Ovary (tissue), 7 donors: ENCODE measurements at regions not wholly inside any gene's neighbourhood (a gene's known extent, or its start where the extent isn't known, plus 50 kb on each side); places are given as distances from the start of the nearest gene placed in this dataset.
"Not testable (repeated sequence)": the region's sequence is repeated elsewhere in the genome, so short reads cannot be mapped to it uniquely, and the experiment has no call there.

Source experiments
- DNase-seq, 5 donors: peaks; one replicate each; pipeline ENCODE4 v3.0.0-alpha.2; 2019 to 2020
- H3K27ac ChIP-seq, 2 donors: fragments of 200-600 bp; one replicate each; pipeline versions ENCODE4 v1.5.1 to v1.8.0; 2019 to 2022
- H3K27me3 ChIP-seq: fragments of 200-600 bp; one replicate; pipeline ENCODE4 v1.8.0; 2022
- H3K36me3 ChIP-seq: fragments of 200-600 bp; sonication (generic); one replicate; pipeline ENCODE4 v1.5.1; 2019
- H3K4me1 ChIP-seq: one replicate; pipeline ENCODE4 v1.8.1; 2013; ENCODE audit warnings: mild to moderate bottlenecking, moderate library complexity; ENCODE audit not compliant: insufficient read depth
- H3K4me3 ChIP-seq: fragments of 200-600 bp; sonication (generic); one replicate; pipeline ENCODE4 v1.5.1; 2017
- H3K9me3 ChIP-seq, 2 donors: fragments of 200-600 bp in 1 of 2; sonication (generic) in 1 of 2; one replicate each; pipeline versions ENCODE4 v1.5.1 to v1.8.1; 2013 to 2019; ENCODE audit warnings: mild to moderate bottlenecking in 1 of 2, moderate library complexity in 1 of 2
- EP300 ChIP-seq: sonication (generic); formaldehyde crosslinking; IDR thresholded peaks from one replicate; pipeline ENCODE4 v1.6.1; 2017; ENCODE audit warnings: antibody characterized with exemption
- POLR2A ChIP-seq: fragments of 450-650 bp; IDR thresholded peaks from one replicate; pipeline ENCODE4 v1.6.1; 2017; ENCODE audit warnings: antibody characterized with exemption, mild to moderate bottlenecking, moderate library complexity
- WGBS, 3 donors: extraction: QIAGEN DNeasy Blood & Tissue Kit in 1 of 3; methylation state at CpG; one replicate each; pipeline versions ENCODE4 v1.1.5 to v1.1.7; 2013 to 2017; 5-methylcytosine and 5-hydroxymethylcytosine counted together
- intact Hi-C, 4 donors: fragments of 100-400 bp; cut with DNase I; formaldehyde crosslinking; loops; one replicate each; pipeline versions ENCODE4 v1.11.0 to v1.15.1; 2022 to 2023
- TF ChIP-seq, protein P1 (sequence below), 3 donors: fragments of 450-650 bp in 2 of 3; fragments of 200-600 bp in 1 of 3; IDR thresholded peaks; one replicate each; pipeline versions ENCODE4 v1.5.1 to v1.8.0; 2016 to 2022; ENCODE audit warnings: antibody characterized with exemption in 3 of 3, mild to moderate bottlenecking in 1 of 3
- donor health status: DM: no; HTN: no; CAD: no; lungs with moderate emphysema.
- donor health status: DM: no; HTN: no; CAD: no.
- donor health status: Bipolar disorder and iron deficiency.
- donor health status: DM: no; HTN: no; CAD: no.
- donor health status: DM: yes; HTN: yes; CAD: no.

DNA sequence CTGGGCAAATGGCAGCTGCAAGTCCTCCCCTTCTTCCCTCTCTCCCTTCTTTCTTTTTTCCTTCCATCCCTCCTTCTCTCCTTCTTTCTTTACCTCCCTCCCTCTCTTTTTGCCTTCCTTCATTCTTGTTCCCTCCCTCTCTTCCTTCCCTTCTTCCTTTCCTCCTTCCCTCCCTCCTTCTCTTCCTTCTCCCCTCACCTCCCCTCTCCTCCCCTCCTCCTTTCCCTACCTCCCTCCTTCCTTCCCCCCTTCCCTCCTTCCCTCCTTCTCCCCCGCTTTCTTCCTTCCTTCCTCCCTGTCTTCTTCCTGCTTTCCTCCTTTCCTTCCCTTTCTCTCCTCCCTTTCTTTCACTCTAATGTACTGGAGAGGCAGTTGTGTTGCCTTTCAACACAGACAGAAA, 110.8 kb upstream of the SALL1 start:
- H3K36me3 ChIP-seq = no peaks in the 10 kb centered on the region
- no peaks in the 10 kb centered on the region for H3K4me1 ChIP-seq
- TF ChIP-seq, protein P1, sequence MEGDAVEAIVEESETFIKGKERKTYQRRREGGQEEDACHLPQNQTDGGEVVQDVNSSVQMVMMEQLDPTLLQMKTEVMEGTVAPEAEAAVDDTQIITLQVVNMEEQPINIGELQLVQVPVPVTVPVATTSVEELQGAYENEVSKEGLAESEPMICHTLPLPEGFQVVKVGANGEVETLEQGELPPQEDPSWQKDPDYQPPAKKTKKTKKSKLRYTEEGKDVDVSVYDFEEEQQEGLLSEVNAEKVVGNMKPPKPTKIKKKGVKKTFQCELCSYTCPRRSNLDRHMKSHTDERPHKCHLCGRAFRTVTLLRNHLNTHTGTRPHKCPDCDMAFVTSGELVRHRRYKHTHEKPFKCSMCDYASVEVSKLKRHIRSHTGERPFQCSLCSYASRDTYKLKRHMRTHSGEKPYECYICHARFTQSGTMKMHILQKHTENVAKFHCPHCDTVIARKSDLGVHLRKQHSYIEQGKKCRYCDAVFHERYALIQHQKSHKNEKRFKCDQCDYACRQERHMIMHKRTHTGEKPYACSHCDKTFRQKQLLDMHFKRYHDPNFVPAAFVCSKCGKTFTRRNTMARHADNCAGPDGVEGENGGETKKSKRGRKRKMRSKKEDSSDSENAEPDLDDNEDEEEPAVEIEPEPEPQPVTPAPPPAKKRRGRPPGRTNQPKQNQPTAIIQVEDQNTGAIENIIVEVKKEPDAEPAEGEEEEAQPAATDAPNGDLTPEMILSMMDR (IDR thresholded peaks at IDR 0.05) = no peak
- no peak for TF ChIP-seq POLR2A
- WGBS, 3 donors = 77 to 97% (median 88%) methylated on average over 1 of the region's 1 CpG
- no peaks in the 10 kb centered on the region for H3K27me3 ChIP-seq
- intact Hi-C loops = no loop called here
- no peak overlapping the region for H3K27ac ChIP-seq
- no peaks in the 10 kb centered on the region for H3K9me3 ChIP-seq
- DNase-seq = no peak
- no peak overlapping the region for H3K4me3 ChIP-seq

DNA sequence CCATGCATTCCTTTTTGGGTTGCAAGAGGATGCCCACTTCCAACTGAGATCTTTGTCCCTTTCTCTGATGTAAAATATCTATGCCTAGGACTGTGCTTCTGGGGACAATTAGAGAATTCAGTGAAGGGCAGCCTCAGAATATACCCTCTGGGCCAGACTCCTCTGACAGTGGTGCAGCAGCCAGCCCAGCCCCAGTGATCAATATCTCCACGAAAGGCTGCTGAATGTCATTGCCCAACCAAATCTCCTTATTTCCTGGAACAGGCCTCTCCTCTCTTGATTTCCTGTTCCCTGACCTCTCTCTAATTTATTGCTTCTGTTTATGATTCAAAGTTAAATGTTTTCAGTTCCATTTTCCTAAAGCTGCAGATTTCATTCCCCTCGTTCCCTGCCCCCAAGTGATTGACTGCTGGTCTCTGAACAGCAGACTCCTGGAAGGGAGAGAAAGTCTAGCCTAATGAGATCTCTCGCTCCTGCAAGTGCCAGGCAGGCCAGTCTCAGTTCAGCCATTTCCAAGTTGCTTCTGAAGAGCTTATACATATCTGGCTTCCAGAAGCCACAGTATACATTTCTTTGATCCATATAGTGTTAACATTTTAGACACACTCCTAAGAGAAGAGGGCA, 104.4 kb upstream of the SALL1 start:
- DNase-seq = no peak
- Histone ChIP-seq H3K27ac (no peak overlapping the region), H3K27me3 (no peaks in the 10 kb centered on the region), H3K9me3 (no peaks in the 10 kb centered on the region), H3K4me3 (no peak overlapping the region), H3K4me1 (no peaks in the 10 kb centered on the region), H3K36me3 (no peaks in the 10 kb centered on the region)
- TF ChIP-seq POLR2A (no peak), EP300 (no peak)
- TF ChIP-seq, protein P1 (IDR thresholded peaks at IDR 0.05) = no peak
- 62 to 80% (median 67%) methylated on average over 3 of the region's 3 CpGs for WGBS, 3 donors
- intact Hi-C loops = no loop called here

DNA sequence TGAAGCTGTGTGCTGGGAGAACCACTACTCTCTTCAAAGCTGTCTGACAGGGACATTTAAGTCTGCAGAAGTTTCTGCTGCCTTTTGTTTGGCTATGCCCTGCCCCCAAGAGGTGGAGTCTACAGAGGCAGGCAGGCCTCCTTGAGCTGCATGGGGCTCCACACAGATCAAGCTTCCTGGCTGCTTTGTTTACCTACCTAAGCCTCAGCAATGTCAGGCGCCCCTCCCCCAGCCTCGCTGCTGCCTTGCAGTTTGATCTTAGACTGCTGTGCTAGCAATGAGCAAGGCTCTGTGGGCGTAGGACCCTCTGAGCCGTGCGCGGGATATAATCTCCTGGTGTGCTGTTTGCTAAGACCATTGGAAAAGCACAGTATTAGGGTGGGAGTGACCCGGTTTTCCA, 103.3 kb upstream of the SALL1 start:
- intact Hi-C loops = not testable (repeated sequence)
- 93 to 94% (median 93%) methylated on average over 7 of the region's 7 CpGs for WGBS, 3 donors

DNA sequence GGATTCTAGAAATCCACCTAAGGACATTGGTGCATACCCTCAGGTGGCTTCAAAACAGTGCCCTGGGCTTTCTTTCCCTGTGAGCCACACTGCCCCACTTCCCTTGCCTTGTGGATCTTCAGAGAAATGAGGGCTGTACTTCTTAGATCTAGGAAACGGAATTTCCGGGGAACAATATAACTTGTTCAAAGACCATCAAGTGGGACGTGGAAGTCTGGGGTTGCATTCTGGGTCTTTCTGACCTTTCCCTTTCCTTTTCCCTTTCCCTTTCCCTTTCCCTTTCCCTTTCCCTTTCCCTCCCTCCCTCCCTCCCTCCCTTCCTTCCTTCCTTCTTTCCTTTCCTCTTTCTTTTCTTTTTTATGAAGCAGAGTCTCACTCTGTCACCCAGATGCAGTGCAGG, 97.1 kb upstream of the SALL1 start:
- no peaks in the 10 kb centered on the region for H3K9me3 ChIP-seq
- peaks cover 13% of the 10 kb centered on the region for H3K4me1 ChIP-seq
- no peak overlapping the region for H3K4me3 ChIP-seq
- DNase-seq = no peak
- intact Hi-C loops = loop anchor here in 1 of 4 donors (10.0 kb wide), 1 partner anchor 93 kb away; the partner anchor contains the start of gene SALL1
- WGBS, 3 donors = 94 to 97% (median 96%) methylated on average over 3 of the region's 3 CpGs
- TF ChIP-seq POLR2A = no peak
- no peak for TF ChIP-seq EP300
- TF ChIP-seq, protein P1 (IDR thresholded peaks at IDR 0.05) = no peak
- H3K27ac ChIP-seq = no peak overlapping the region
- no peaks in the 10 kb centered on the region for H3K36me3 ChIP-seq
- no peaks in the 10 kb centered on the region for H3K27me3 ChIP-seq

More for the DNA sequence above, 103.3 kb upstream of the SALL1 start:
- not testable (repeated sequence) for H3K36me3 ChIP-seq, DNase-seq, H3K27me3 ChIP-seq, H3K27ac ChIP-seq, H3K9me3 ChIP-seq, H3K4me1 ChIP-seq, H3K4me3 ChIP-seq

GRCh38 chr16:51245658-51245995, 94.6 kb upstream of the SALL1 start:
- 6 to 11% (median 8%) methylated on average over 3 of the region's 3 CpGs for WGBS, 3 donors
- Histone ChIP-seq H3K4me3 (no peak overlapping the region), H3K27ac (no peak overlapping the region), H3K36me3 (no peaks in the 10 kb centered on the region), H3K9me3 (no peaks in the 10 kb centered on the region), H3K27me3 (no peaks in the 10 kb centered on the region), H3K4me1 (peaks cover 13% of the 10 kb centered on the region)
- intact Hi-C loops = loop anchor here in 1 of 4 donors (10.0 kb wide), 1 partner anchor 91 kb away; the partner anchor contains the start of gene SALL1
- DNase-seq = no peak
- TF ChIP-seq, protein P1 (IDR thresholded peaks at IDR 0.05) = no peak
- TF ChIP-seq POLR2A (no peak), EP300 (no peak)
